OCI-LY3 (cell line): ENCODE measurements at regions not wholly inside any gene's neighbourhood (a gene's known extent, or its start where the extent isn't known, plus 50 kb on each side); places are given as distances from the start of the nearest gene placed in this dataset.

Experiments
- CTCF ChIP-seq: fragments of 200-600, 300-600 bp; sonication (generic); IDR thresholded peaks from 2 replicates; pipeline ENCODE4 v1.5.1; 2014; ENCODE audit warnings: antibody characterized with exemption, low read length, low read depth
- EZH2phosphoT487 ChIP-seq: fragments of 200-600 bp; shearing (Covaris generic); IDR thresholded peaks from 2 replicates; pipeline ENCODE4 v1.6.1; 2018; ENCODE audit warnings: antibody characterized with exemption, mixed run types, low read depth

- TF ChIP-seq CTCF: no peak
- TF ChIP-seq EZH2phosphoT487: no peak
Observed at GRCh38 chr4:14583752-14584151, 418.5 kb upstream of the CPEB2 start.
